ENCODE measurements at regions not wholly inside any gene's neighbourhood (a gene's known extent, or its start where the extent isn't known, plus 50 kb on each side); places are given as distances from the start of the nearest gene placed in this dataset.

DNA sequence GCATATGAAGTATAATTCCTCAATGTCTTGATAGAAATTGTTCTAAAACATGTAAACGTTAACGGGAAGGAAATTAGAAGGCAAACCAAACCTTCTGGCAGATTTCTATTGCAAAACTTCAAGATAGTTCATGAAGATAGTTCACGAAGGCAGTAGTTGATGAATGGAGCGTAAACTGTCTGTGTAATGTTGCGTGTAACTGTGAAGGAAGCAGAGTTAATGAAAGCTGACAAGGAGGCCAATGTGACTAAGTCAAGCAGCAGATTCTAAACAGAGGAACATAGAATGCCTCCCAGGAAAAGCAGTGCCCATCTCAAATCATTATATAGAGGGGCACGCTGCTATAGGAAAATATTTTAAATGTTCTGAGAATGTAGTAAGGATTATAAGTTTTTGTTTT is 659.7 kb upstream of the IGFBP3 start:
- TF ChIP-seq GABPA (IDR thresholded peaks at IDR 0.05; ENCODE audit: borderline replicate concordance, insufficient read depth, low read length) (no peak), EP300 (IDR thresholded peaks at IDR 0.05; ENCODE audit: borderline replicate concordance in 1 of 2, low read depth in 2 of 2, low read length in 2 of 2) (no peak), POLR2A (IDR thresholded peaks at IDR 0.05; ENCODE audit: control extremely low read depth in 1 of 2, low read depth in 2 of 2, low read length in 2 of 2) (no peak), CEBPB (IDR thresholded peaks at IDR 0.05; ENCODE audit: low read depth, low read length) (no peak), EZH2 (IDR thresholded peaks at IDR 0.05; ENCODE audit: low read depth, low read length, severe bottlenecking) (no peak)
- TF ChIP-seq, protein P1, sequence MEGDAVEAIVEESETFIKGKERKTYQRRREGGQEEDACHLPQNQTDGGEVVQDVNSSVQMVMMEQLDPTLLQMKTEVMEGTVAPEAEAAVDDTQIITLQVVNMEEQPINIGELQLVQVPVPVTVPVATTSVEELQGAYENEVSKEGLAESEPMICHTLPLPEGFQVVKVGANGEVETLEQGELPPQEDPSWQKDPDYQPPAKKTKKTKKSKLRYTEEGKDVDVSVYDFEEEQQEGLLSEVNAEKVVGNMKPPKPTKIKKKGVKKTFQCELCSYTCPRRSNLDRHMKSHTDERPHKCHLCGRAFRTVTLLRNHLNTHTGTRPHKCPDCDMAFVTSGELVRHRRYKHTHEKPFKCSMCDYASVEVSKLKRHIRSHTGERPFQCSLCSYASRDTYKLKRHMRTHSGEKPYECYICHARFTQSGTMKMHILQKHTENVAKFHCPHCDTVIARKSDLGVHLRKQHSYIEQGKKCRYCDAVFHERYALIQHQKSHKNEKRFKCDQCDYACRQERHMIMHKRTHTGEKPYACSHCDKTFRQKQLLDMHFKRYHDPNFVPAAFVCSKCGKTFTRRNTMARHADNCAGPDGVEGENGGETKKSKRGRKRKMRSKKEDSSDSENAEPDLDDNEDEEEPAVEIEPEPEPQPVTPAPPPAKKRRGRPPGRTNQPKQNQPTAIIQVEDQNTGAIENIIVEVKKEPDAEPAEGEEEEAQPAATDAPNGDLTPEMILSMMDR (IDR thresholded peaks at IDR 0.05; ENCODE audit: control extremely low read depth in 1 of 3, insufficient read depth in 1 of 3, low read depth in 1 of 3, low read length in 3 of 3), result no peak

Measured in H1 (cell line).